NCI-H1105 (cell line): ENCODE measurements at regions not wholly inside any gene's neighbourhood (a gene's known extent, or its start where the extent isn't known, plus 50 kb on each side); places are given as distances from the start of the nearest gene placed in this dataset.
"Not testable (repeated sequence)": the region's sequence is repeated elsewhere in the genome, so short reads cannot be mapped to it uniquely, and the experiment has no call there.

ENCODE experiments used
- DNase-seq: peaks from one replicate; lab custom pipeline; 2025; lab: John Stamatoyannopoulos, UW

- no peak for DNase-seq
These were observed 621.7 kb downstream of the TMEM182 start for GRCh38 chr2:103383541-103383940.

GRCh38 chr2:103386872-103387271 is 625.0 kb downstream of the TMEM182 start:
- no peak for DNase-seq

- no peak for DNase-seq
These were observed 626.1 kb downstream of the TMEM182 start for GRCh38 chr2:103387888-103388287.

GRCh38 chr2:103396152-103396551 is 634.3 kb downstream of the TMEM182 start:
- no peak for DNase-seq

GRCh38 chr2:103401621-103402020 is 639.8 kb downstream of the TMEM182 start:
- no peak for DNase-seq

DNA sequence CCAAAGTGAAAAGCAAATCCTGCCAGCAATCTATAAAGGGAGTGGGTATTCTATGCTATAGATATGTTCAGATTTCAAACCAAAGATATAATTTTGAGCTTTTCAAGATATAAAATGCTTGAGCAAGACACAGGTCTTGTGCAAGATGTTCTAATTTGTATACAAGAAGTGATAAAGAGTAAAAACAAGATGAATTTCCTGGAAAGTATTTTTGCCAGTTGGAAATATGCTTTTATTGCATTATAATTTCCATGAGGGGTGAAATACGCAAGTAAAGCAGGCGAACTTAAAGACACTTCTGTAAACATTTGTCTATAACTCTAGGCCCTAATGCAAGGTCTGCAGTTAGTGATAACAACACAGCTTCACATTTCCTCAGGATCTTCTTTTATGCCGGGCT is 640.5 kb downstream of the TMEM182 start:
- no peak for DNase-seq

DNA sequence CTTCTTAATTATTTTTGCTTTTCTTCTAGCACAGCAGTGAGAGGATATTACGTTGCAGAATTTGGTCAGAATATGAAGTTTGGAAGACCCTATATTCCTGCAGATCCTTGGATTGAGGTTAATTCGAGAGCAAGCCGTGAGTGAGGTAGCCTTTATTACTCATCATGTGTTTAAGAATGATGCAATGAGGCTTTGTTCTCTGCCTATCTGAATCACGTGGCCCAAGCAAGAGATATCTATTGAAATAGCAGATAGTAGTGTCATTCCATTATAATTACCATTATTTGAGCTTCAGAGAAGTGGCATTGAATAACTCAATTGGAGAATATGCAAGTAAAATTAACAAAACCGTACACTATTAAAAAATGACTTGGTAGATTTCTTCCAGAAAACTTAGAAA is 641.1 kb downstream of the TMEM182 start:
- DNase-seq: no peak

DNA sequence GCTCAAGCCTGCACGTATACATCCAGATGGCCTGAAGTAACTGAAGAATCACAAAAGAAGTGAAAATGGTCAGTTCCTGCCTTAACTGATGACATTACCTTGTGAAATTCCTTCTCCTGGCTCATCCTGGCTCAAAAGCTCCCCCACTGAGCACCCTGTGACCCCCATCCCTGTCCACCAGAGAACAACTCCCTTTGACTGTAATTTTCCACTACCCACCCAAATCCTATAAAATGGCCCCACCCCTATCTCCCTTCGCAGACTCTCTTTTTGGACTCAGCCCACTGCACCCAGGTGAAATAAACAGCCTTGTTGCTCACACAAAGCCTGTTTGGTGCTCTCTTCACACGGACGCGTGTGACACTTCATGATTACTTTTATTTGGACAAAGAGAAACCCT is 641.6 kb downstream of the TMEM182 start:
- DNase-seq: not testable (repeated sequence)

GRCh38 chr2:103410221-103410620 is 648.4 kb downstream of the TMEM182 start:
- no peak for DNase-seq

DNA sequence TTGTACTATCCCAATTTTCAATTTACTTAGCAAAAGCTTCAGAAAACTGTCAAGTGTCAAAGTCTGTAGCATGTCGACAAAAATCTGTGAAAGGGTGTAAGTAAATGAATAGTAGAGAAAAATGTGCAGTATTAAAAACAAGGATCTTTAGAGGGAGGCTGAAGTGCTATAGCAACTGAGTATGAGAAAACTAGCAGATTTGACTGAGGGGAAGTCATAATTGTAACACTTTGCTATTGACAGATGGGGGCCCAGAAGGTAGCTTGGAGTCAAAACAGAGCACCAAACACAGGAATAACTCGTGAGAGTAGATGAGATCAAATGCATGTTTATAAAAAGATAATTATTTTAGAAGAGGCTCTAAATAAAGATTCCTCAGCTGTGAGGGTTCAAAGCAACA is 657.7 kb downstream of the TMEM182 start:
- no peak for DNase-seq

DNA sequence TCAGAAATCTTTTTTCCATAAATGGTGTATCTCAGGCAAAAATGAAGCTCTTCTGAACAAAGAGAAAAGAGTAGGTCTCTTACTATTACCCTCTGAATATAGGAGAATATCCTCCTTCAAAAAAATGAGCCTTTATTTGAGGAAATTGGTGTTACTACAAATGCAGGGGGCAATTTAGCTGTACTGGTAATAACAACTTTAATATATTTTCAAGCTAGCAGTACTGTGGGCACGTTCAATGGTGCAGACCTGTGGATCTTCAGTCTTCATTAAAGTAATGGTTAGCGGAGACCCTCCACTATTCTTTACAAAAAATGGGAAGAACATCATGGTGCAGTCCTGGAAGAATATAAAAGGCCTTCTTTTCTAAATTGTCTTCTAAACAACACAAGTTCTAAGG is 661.3 kb downstream of the TMEM182 start:
- DNase-seq: no peak

DNA sequence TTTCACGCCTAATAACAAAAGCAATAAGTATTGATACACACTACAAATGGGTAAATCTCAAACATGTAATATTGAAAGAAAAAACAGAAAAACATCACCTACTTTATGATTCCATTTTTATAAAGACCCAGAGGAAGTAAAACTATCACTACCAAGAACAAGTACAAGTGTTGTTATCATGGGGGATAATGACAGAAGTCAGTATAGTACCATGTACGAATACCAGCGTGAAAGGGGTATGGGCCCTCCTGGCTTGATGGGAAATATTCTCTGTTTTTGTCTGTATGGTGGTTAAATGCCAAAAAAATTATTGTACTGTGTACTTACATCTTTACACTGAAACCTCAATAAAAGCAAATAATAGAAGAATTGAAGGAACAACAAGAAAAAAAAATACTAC is 665.7 kb downstream of the TMEM182 start:
- DNase-seq: no peak

GRCh38 chr2:103430191-103430590 is 668.4 kb downstream of the TMEM182 start:
- peak; percentile 9 for DNase-seq

- no peak for DNase-seq
These were observed 673.2 kb downstream of the TMEM182 start for GRCh38 chr2:103435010-103435409.

DNA sequence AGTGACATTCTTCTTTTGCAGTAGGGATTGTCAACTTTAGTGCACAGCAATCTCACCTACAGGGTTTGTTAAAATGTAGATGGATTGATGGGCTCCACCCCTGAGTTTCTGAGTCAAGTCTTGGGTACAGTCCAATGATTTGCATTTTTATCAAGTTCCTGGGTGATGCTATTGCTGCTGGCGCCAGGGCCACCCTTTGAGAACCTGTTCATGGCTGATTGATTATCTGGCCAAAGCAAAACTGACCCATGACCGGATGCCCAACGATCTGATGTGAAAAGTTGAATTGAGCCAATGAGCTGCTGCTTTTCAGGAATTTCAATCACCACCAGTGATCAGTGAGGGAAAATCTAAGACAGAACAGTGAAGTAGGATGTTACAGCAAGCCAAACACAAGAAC is 675.3 kb downstream of the TMEM182 start:
- DNase-seq: no peak

- DNase-seq: peak; percentile 73
These were observed 683.5 kb downstream of the TMEM182 start for GRCh38 chr2:103445347-103445746.

- DNase-seq: peak; percentile 91
These were observed 686.7 kb downstream of the TMEM182 start for GRCh38 chr2:103448495-103448894.

DNA sequence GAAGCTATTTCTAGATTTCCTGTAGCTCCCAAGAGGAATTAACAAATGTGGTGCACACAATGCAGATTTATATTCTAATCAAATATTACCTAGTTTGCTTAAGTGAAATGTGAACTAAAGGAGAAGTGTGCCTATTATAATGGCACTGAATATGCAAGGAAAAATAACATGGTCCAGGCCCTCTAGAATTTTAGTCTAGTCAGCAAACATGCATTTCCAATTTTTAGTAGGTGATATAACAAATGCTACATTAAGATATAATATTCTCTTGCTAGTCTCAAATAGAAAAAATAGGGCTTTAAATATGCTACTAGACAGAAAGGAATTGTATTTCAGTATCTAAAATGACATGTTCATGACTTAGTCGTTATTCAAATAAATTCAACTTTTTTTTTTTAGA is 689.5 kb downstream of the TMEM182 start:
- DNase-seq: no peak

GRCh38 chr2:103459283-103459682 is 697.5 kb downstream of the TMEM182 start:
- DNase-seq: no peak

DNA sequence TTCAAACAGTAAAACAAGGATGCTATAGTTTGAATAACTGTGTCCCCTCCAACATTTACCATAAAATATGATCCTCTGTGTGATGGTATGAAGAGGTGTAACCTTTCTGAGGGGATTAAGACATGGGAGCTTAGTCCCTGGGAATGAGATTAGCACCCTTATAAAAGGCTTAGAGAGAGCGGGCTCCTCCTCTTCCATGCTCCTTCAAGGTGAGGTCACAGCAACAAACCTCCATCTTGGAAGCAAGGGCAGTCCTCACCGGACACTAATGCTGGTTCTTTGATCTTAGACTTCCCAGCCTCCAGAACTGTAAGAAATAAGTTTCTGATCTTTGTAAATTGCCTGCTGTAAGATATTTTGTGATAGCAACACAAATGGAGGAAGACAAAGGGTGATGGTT is 700.3 kb downstream of the TMEM182 start:
- DNase-seq: no peak

DNA sequence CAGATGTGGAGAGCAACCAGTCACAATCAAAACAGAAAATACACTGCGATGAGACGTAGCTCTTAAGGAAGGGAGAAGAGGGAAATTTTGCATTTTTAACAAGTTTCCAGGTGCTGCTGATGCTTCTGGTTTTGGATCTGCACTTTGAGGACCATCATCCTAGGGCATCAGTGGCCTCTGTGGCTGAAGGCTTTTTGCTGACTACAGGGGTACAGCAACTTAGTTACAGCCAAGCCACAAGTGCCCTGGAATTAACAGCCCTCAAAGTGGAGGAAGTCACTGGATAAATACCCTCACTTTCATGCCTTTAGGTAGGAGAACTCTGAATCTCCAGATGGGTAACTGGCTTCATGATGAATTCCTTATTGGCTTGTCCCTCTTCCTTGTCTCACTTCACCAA is 700.9 kb downstream of the TMEM182 start:
- no peak for DNase-seq

DNA sequence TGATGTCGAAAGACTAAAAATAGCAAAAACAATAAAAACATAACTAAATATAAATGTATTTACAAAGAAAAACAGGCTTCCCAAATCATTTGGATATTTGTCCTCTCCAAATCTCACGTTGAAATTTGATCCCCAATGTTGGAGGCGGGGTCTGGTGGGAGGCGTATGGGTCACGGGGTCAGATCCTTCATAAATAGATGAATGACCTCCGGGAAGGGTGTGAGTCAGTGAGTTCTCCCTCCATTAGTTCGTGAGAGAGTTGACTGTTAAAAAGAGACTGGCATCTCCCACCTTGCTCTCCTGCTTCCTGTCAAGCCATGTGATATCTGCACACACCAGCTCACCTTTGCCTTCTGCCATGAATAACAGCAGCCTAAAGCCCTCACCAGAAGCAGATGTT is 703.0 kb downstream of the TMEM182 start:
- no peak for DNase-seq

- DNase-seq: no peak
These were observed 708.0 kb downstream of the TMEM182 start for GRCh38 chr2:103469800-103470199.

- no peak for DNase-seq
These were observed 723.1 kb downstream of the TMEM182 start for GRCh38 chr2:103484906-103485305.

GRCh38 chr2:103496850-103497249 is 735.0 kb downstream of the TMEM182 start:
- no peak for DNase-seq
